ENCODE measurements at regions not wholly inside any gene's neighbourhood (a gene's known extent, or its start where the extent isn't known, plus 50 kb on each side); places are given as distances from the start of the nearest gene placed in this dataset.

- Mint-ChIP-seq H3K27ac (no peak overlapping the region), H3K36me3 (ENCODE audit: low read depth) (no peaks in the 10 kb centered on the region), H3K4me1 (no peaks in the 10 kb centered on the region), H3K4me3 (no peak overlapping the region), H3K27me3 (ENCODE audit: insufficient read depth, low read depth, poor library complexity) (peaks cover 1% of the 10 kb centered on the region), H3K9me3 (peaks cover 4% of the 10 kb centered on the region; the same call in 2 of the 3 replicates)
- H3K27me3 ChIP-seq (ENCODE audit: insufficient read depth) = no peaks in the 10 kb centered on the region
- no peak overlapping the region for H2AFZ ChIP-seq
- ATAC-seq (no peak), DNase-seq (ENCODE audit: low spot score) (no peak)
- H3K4me1 ChIP-seq (ENCODE audit: insufficient read depth) = no peaks in the 10 kb centered on the region
- H3F3A ChIP-seq (replicated peaks; ENCODE audit: low read depth) = no peaks in the 10 kb centered on the region
- no peaks in the 10 kb centered on the region for H3K79me2 ChIP-seq (replicated peaks; ENCODE audit: insufficient read depth)
- H3K36me3 ChIP-seq (ENCODE audit: insufficient read depth) = no peaks in the 10 kb centered on the region
- TF ChIP-seq POLR2AphosphoS5 (IDR thresholded peaks at IDR 0.05; ENCODE audit: low read depth) (no peak), EZH2 (IDR thresholded peaks at IDR 0.05; ENCODE audit: low read depth, unreplicated experiment) (no peak), ZNF114 (CRISPR knock-in tag; IDR thresholded peaks at IDR 0.05) (no peak), JUNB (IDR thresholded peaks at IDR 0.05; ENCODE audit: unreplicated experiment) (no peak), EZH2phosphoT487 (IDR thresholded peaks at IDR 0.05; ENCODE audit: unreplicated experiment) (no peak), ETS1 (IDR thresholded peaks at IDR 0.05) (no peak), STAT1 (IDR thresholded peaks at IDR 0.05; ENCODE audit: unreplicated experiment) (no peak), ZNF462 (CRISPR knock-in tag; IDR thresholded peaks at IDR 0.05) (no peak), CTCF (conservative IDR thresholded peaks at IDR 0.05; ENCODE audit: low read depth in 2 of 2) (no peak), NANOG (IDR thresholded peaks at IDR 0.05; ENCODE audit: borderline replicate concordance) (no peak), ZNF331 (CRISPR knock-in tag; IDR thresholded peaks at IDR 0.05; ENCODE audit: low read depth) (no peak), REST (IDR thresholded peaks at IDR 0.05; ENCODE audit: unreplicated experiment) (no peak), CREB1 (CRISPR knock-in tag; IDR thresholded peaks at IDR 0.05; ENCODE audit: low read depth) (no peak)
- H4K20me1 ChIP-seq (replicated peaks; ENCODE audit: insufficient read depth) = no peaks in the 10 kb centered on the region
- no peak overlapping the region for H3K27ac ChIP-seq (ENCODE audit: low read depth)
- no peak overlapping the region for H3K4me3 ChIP-seq
- 0 out of 2 replicates have a peak, but pooled peaks cover 4% of the 10 kb centered on the region for H3K9me2 ChIP-seq (ENCODE audit: insufficient read depth)
- H3K4me2 ChIP-seq = no peak overlapping the region
These were observed 554.0 kb upstream of the NOX3 start for GRCh38 chr6:156009656-156010055.

Measured in GM23338 (cell line).